Activated CD8-positive, alpha-beta memory T cell treated with anti-CD3 and anti-CD28 coated beads, Interleukin-2, amount 50 U/mL, for 48 hours (primary cell): ENCODE measurements at regions not wholly inside any gene's neighbourhood (a gene's known extent, or its start where the extent isn't known, plus 50 kb on each side); places are given as distances from the start of the nearest gene placed in this dataset.
"Not testable (repeated sequence)": the region's sequence is repeated elsewhere in the genome, so short reads cannot be mapped to it uniquely, and the experiment has no call there.

Experiments
- DNase-seq: peaks from one replicate; pipeline ENCODE4 v3.0.0-alpha.2; 2020

- no peak for DNase-seq
Observed at GRCh38 chr14:101616202-101616601, 54.9 kb downstream of the DIO3 start.

DNA sequence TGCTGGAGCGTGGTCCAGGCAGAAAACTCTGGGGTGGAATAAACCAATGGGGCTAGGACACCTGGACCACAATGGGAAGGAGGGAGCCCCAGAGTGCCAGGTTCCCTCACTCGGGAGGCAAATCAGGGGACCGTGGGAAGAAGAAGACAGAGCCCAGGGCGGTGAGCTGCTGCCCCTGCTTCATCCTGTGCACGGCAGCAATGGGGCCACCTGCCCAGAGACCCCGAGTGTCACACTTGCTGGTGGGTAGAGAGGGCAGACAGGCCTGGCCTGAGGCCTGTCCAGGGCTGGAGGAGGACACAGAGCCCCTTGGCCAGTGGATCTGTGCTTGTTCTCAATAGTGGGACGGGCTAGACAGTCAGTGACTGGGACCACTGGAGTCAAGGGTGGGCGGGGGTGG is 58.2 kb downstream of the DIO3 start:
- DNase-seq = no peak

GRCh38 chr14:101620031-101620788 is 58.9 kb downstream of the DIO3 start:
- DNase-seq = no peak

- no peak for DNase-seq
Observed at GRCh38 chr14:101620821-101621785, 59.8 kb downstream of the DIO3 start.

DNA sequence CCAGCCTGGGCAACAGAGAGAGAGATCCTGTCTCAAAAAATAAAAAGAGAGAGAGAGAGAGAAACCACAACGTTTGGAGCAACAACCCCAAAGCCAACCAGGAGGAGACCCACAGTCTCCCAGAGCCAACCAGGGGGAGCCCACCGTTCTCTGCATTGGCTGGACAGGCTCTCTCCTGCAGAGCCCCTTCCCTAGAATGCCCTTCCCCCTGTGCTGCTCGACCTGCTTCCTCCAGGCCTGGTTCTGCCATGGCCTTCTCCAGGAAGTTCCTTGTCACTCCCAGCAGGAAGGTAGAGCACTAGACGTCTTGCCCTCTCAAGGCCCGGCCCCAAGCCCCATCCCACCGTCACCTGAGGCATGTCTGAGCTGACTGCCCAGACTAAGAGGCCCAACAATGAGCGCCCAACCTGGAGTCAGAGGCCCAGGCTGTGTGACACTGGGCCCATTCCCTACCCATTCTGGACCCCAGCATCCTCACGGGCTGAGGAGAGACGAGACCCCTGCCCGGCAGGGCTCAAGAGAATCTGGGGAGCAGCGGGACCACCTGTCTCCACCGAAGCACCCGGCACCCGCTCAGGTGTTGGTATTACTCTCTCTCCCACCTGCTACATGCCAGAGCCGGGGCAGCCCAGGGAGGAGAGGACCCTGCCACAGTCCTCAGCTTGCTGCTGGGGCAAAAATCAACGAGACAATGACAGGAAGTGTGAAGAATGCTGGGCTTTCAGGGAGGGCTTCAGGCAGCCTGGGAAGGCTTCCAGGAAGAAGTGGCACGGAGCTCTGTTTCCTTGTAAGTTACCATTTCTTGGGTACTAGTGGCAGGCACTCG is 61.2 kb downstream of the DIO3 start:
- DNase-seq = no peak

- no peak for DNase-seq
Observed at GRCh38 chr14:101623077-101623372, 61.7 kb downstream of the DIO3 start.

DNA sequence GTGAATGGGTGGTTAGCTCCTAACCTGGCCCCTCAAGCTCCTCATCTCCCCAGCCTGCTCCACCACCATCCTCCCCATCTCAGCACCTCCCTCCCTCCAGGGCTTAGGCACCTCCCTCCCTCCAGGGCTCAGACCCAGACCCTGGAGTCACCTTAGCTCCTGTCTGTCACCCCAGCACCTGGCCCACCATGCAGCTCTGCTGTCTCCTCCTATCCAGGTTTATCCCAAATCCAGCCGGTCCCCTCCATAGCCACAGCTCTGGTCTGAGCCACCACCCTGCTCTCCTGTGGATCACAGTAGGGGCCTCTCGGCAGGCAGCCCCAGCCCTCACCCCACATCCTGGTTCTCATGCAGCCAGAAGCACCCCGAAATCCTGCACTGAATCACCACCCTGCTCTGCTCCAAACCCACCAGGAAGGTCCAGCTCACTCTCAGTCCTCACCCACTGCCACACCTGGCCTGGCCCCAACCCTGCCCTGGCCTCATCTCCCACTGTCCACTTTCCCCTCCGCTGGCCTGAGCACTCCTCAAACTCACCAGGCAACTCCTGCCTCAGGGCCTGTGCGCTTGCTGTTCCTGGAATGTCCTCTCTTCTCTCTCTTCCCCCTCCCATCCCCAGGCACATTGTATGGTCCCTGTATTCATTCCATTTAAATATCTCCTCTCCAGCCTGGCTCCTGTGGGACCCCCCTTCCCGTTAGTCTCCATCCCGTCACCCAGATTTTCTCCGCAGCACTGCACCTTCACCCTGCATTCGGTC is 62.6 kb downstream of the DIO3 start:
- DNase-seq = no peak

DNA sequence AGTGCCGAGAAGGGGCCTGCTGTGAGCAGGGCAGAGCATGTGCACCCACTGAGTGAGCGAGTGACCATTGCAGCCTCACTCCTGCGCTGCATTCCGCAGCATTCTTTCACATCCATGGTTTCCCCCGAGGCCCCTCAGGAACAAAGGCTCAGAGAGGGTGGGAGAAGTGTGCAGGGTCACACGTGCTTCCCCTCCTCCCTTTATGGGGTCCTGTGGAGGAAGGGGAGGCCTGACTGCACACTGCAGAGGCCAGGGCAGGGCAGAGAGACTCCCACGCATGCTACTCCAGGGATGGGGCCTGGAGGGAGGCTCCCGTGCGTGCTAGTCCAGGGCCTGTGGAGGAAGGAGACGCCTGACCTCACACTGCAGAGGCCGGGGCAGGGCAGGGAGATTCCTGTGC is 63.2 kb downstream of the DIO3 start:
- DNase-seq = no peak

GRCh38 chr14:101625336-101626097 is 64.2 kb downstream of the DIO3 start:
- DNase-seq = no peak

DNA sequence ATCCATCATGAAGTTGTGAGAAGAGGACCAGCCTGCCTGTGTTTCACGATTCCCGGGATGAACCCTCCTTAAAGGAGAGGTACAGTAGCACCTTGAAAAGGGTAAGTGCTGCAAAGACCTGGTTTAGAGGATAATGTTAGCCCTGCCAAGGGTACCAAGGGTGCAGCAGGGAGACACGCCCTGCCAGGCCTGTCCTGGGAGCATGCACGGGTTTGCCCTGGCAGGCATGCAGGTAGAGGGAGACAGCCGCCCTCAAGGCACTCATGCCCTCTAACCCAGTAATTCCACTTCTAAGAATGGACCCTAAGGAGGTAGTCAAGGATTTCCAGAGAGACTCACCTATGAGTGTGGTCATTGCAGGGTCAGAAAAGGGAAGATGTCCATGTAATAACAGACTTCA is 65.0 kb downstream of the DIO3 start:
- no peak for DNase-seq

DNA sequence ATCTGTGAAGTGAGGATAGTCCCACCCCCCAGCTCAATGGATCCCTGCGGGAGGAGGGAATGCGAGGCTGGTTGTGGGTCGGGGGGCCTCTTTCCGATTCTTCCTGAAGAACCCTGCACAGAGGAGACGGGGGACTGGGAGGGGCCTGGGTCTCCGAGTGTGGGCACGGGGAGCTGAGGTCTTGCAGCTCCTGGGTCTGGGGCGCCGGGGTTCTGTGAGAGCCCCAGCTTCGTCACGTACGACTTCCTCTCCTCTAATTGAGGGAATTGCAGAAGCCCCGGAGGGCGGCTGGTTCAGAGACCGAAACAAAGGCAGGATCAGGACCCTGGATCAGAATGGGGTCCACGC is 66.6 kb downstream of the DIO3 start:
- DNase-seq = peak; percentile 47

GRCh38 chr14:101628471-101628966 is 67.2 kb downstream of the DIO3 start:
- peak; percentile 93 for DNase-seq

- DNase-seq = no peak
Observed at GRCh38 chr14:101628975-101629374, 67.7 kb downstream of the DIO3 start.

GRCh38 chr14:101630056-101630965 is 69.0 kb downstream of the DIO3 start:
- no peak for DNase-seq

DNA sequence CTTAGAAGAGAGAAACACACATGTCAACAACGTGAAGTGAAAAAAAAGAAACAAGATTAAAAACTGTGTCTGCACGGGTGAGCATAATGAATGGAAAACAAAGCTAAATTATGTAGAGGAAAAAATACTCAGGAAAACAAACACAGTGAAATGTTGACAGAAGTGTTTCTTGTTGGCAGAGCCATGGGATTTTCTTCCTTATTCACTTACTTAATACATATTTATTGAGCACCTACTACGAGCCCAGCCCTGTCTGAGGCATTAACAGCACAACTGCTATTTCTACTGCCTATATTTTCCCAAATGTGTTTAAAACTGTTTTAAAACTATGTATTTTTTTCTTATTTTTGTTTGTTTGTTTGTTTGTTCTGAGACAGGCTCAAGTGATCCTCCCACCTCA is 69.9 kb downstream of the DIO3 start:
- no peak for DNase-seq

GRCh38 chr14:101631970-101632369 is 70.7 kb downstream of the DIO3 start:
- not testable (repeated sequence) for DNase-seq

DNA sequence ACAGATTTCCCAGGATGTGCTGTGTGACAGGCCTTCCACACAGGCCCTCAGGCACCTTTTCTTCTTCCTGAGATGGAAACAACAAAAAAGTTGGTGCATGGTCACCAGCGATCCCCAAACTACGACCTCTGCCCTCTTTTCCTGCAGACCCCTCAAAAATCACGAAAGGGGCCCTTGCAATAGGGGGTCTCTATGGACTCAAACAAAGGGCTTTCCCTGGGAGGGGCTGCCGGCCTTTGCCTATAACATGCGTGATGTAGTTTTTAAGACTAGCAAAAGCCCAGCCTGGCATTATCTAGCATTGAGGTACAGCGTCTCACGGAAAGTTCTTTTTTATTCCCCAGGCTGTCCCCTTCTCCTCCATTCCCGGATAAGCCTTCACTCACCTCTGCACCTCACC is 71.2 kb downstream of the DIO3 start:
- DNase-seq = no peak

DNA sequence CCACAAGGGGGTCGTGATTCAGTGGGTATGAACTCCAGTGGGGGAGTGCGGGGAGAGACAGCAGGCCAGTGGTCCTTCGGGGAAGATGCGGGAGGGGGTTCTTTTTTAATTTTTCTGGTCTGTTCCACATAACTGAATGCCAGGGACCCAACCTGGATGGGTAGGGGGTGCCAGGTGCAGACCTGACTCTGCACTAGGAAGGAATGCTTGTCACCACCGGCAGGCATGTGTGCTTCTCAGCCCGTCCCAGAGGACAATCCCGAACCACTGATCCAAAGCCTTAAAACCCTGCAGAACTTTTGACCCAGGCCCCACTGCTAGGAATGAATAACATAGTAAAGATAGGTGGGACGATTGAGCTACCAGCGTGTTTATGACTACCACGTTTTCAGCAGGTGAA is 72.0 kb downstream of the DIO3 start:
- DNase-seq = no peak

GRCh38 chr14:101634202-101634849 is 73.0 kb downstream of the DIO3 start:
- DNase-seq = no peak
